IMR-90 (cell line): ENCODE measurements at regions not wholly inside any gene's neighbourhood (a gene's known extent, or its start where the extent isn't known, plus 50 kb on each side); places are given as distances from the start of the nearest gene placed in this dataset.

Experiments used
- BHLHE40 ChIP-seq: fragments of 150-350 bp; IDR thresholded peaks from 2 replicates; pipeline ENCODE4 v1.6.1; 2016; ENCODE audit warnings: mild to moderate bottlenecking, low read depth, low read length
- CEBPB ChIP-seq: IDR thresholded peaks from 2 replicates; pipeline ENCODE4 v1.6.1; 2012; ENCODE audit warnings: low read depth, low read length, improper control_type of control experiment
- CTCF ChIP-seq: conservative IDR thresholded peaks from 2 replicates; pipeline ENCODE4 v1.5.1; 2012; ENCODE audit warnings: mild to moderate bottlenecking, low read depth, low read length, improper control_type of control experiment
- POLR2A ChIP-seq: IDR thresholded peaks from 2 replicates; pipeline ENCODE4 v1.6.1; 2012; ENCODE audit warnings: mild to moderate bottlenecking, low read depth, low read length
- RCOR1 ChIP-seq: IDR thresholded peaks from 2 replicates; pipeline ENCODE4 v1.6.1; 2012; ENCODE audit warnings: mild to moderate bottlenecking, low read length, improper control_type of control experiment; ENCODE audit not compliant: insufficient replicate concordance

GRCh38 chr6:141402489-141402888 is 730.2 kb upstream of the GJE1 start:
- TF ChIP-seq CTCF (no peak), POLR2A (no peak), BHLHE40 (no peak), CEBPB (no peak), RCOR1 (no peak)
